Peyer's patch (tissue), 4 donors: ENCODE measurements at regions not wholly inside any gene's neighbourhood (a gene's known extent, or its start where the extent isn't known, plus 50 kb on each side); places are given as distances from the start of the nearest gene placed in this dataset.

Experiments
- DNase-seq, 3 donors: peaks; one replicate each; pipeline ENCODE4 v3.0.0-alpha.2; 2017 to 2019
- H3K27ac ChIP-seq, 4 donors: fragments of 200-600 bp; sonication (generic); one replicate each; pipeline ENCODE4 v1.5.1; 2016 to 2019
- H3K27me3 ChIP-seq, 2 donors: fragments of 200-600 bp; sonication (generic); one replicate each; pipeline ENCODE4 v1.5.1; 2019
- H3K36me3 ChIP-seq, 3 donors: fragments of 200-600 bp; sonication (generic); one replicate each; pipeline ENCODE4 v1.5.1; 2016 to 2019
- H3K4me1 ChIP-seq, 4 donors: fragments of 200-600 bp; sonication (generic); one replicate each; pipeline ENCODE4 v1.5.1; 2016 to 2019
- H3K4me3 ChIP-seq, 4 donors: fragments of 200-600 bp; sonication (generic); 1 replicate in 3 of 4; 2 replicates in 1 of 4; pipeline ENCODE4 v1.5.1; 2016 to 2019; ENCODE audit warnings: mild to moderate bottlenecking in 1 of 4
- H3K9me3 ChIP-seq, 4 donors: fragments of 200-600 bp; sonication (generic); one replicate each; pipeline ENCODE4 v1.5.1; 2016 to 2019; ENCODE audit warnings: mild to moderate bottlenecking in 1 of 4
- CTCF ChIP-seq, 6 experiments: fragments of 450-650 bp in 4 of 6; fragments of 200-600 bp in 2 of 6; sonication (generic) in 1 of 6; IDR thresholded peaks; one replicate each; pipeline ENCODE4 v1.5.1; 2017 to 2019; ENCODE audit warnings: antibody characterized with exemption in 6 of 6, mild to moderate bottlenecking in 3 of 6, moderate library complexity in 1 of 6
- POLR2A ChIP-seq, 2 donors: fragments of 450-650 bp; IDR thresholded peaks; one replicate each; pipeline ENCODE4 v1.5.1; 2017; ENCODE audit warnings: antibody characterized with exemption in 2 of 2, mild to moderate bottlenecking in 2 of 2, moderate library complexity in 2 of 2

GRCh38 chr3:22627993-22628499 lies 575.1 kb upstream of the UBE2E2 start:
- Histone ChIP-seq H3K9me3 (no peaks in the 10 kb centered on the region), H3K27ac (no peak overlapping the region), H3K4me3 (no peak overlapping the region), H3K27me3 (no peaks in the 10 kb centered on the region), H3K4me1 (no peaks in the 10 kb centered on the region), H3K36me3 (no peaks in the 10 kb centered on the region)
- DNase-seq: no peak
- TF ChIP-seq POLR2A (IDR thresholded peaks at IDR 0.05) (no peak), CTCF (IDR thresholded peaks at IDR 0.05) (no peak)

DNA sequence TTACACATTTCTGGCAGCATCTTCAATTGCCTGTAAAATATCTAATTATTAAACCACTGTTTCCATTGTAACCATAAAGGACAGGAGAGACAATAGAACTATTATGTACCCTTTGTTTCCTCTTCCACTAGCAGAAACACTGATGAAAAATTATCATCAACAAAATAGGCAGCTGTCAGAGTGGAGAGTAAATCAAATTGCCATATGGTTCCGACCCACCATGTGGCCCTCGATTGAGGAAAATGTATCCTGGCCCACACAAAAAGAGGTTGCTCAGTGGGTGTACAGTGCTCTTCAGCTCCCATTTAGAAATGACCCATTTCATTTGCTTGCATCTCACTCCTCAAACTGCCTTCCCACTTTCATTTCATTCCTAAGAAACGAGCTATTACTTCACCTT lies 570.6 kb upstream of the UBE2E2 start:
- H3K9me3 ChIP-seq: no peaks in the 10 kb centered on the region
- H3K27ac ChIP-seq: no peak overlapping the region
- H3K4me3 ChIP-seq: no peak overlapping the region
- H3K27me3 ChIP-seq: no peaks in the 10 kb centered on the region
- H3K4me1 ChIP-seq: no peaks in the 10 kb centered on the region
- DNase-seq: no peak
- no peaks in the 10 kb centered on the region for H3K36me3 ChIP-seq
- TF ChIP-seq POLR2A (IDR thresholded peaks at IDR 0.05): no peak
- TF ChIP-seq CTCF (IDR thresholded peaks at IDR 0.05): no peak

- Histone ChIP-seq H3K4me3 (no peak overlapping the region), H3K4me1 (no peaks in the 10 kb centered on the region), H3K36me3 (no peaks in the 10 kb centered on the region), H3K27me3 (no peaks in the 10 kb centered on the region), H3K27ac (no peak overlapping the region), H3K9me3 (no peaks in the 10 kb centered on the region)
- no peak for TF ChIP-seq CTCF (IDR thresholded peaks at IDR 0.05)
- no peak for TF ChIP-seq POLR2A (IDR thresholded peaks at IDR 0.05)
- no peak for DNase-seq
These were observed 568.7 kb upstream of the UBE2E2 start for GRCh38 chr3:22634433-22634832.

DNA sequence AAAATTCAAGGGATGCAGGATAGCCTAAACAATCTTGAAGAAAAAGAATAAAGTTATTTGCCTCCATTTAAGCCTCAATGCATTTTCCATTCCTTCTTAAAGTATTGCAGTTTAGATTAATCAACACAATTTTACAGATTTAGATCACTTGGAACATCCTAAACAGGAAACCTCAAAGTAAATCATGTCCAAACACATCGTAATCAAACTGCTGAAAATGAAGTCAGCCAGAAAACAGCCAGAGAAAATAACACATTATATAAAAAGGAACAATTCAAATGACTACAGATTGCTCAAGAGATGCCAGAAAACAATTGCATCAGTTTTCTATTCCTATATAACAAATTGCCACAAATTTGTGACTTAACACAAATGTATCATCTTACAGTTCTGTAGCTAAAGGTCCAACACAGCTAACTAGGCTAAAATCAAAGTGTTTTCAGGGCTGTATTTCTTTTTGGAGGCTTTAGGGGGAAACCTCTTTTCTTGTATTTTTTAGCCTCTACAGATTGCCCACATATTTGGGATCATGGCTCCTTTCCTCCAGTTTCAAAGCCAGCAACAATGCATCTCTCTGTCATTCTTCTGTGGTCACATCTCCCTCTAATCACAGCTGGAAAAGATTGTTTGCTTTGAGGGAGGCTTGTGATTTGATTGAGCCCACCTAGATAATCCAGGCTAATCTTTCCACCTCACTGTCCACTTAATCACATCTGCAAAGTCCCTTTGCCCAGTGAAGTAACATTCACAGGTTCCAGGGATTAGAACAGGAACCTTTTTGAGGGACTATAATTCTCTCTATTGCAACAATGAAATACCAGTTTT lies 543.3 kb upstream of the UBE2E2 start:
- no peaks in the 10 kb centered on the region for H3K4me1 ChIP-seq
- DNase-seq: no peak
- H3K9me3 ChIP-seq: no peaks in the 10 kb centered on the region
- no peak overlapping the region for H3K4me3 ChIP-seq
- no peaks in the 10 kb centered on the region for H3K36me3 ChIP-seq
- H3K27ac ChIP-seq: no peak overlapping the region
- H3K27me3 ChIP-seq: no peaks in the 10 kb centered on the region
- TF ChIP-seq POLR2A (IDR thresholded peaks at IDR 0.05) (no peak), CTCF (IDR thresholded peaks at IDR 0.05) (no peak)

- TF ChIP-seq CTCF (IDR thresholded peaks at IDR 0.05) (no peak), POLR2A (IDR thresholded peaks at IDR 0.05) (no peak)
- H3K27me3 ChIP-seq: no peaks in the 10 kb centered on the region
These were observed 542.5 kb upstream of the UBE2E2 start for GRCh38 chr3:22660606-22661005.

More at GRCh38 chr3:22660606-22661005, 542.5 kb upstream of the UBE2E2 start:
- Histone ChIP-seq H3K27ac (no peak overlapping the region), H3K36me3 (no peaks in the 10 kb centered on the region), H3K9me3 (no peaks in the 10 kb centered on the region), H3K4me3 (no peak overlapping the region), H3K4me1 (no peaks in the 10 kb centered on the region)
- no peak for DNase-seq
